ENCODE measurements at regions not wholly inside any gene's neighbourhood (a gene's known extent, or its start where the extent isn't known, plus 50 kb on each side); places are given as distances from the start of the nearest gene placed in this dataset.

GRCh38 chr11:25776238-25776637, 555.7 kb upstream of the ANO3 start:
- POLR2A ChIA-PET: no interaction called here
- H3K9me3 ChIP-seq (ENCODE audit: control insufficient read depth, insufficient read depth, low read depth, low read length): no peaks in the 10 kb centered on the region
- CTCF ChIA-PET: no interaction called here
- H3K27me3 ChIP-seq (ENCODE audit: control insufficient read depth, insufficient read depth, low read length): no peaks in the 10 kb centered on the region
- DNase-seq (ENCODE audit: low read depth, low spot score) (no peak), ATAC-seq (no peak)
- intact Hi-C loops (cut with micrococcal nuclease; ENCODE audit: unreplicated experiment) (no loop called here), in situ Hi-C loops (cut with HindIII; ENCODE audit: low pct_unique_long_range_greater_than_20kb, low sequenced_read_pairs) (no loop called here)
- H3K27ac ChIP-seq (ENCODE audit: low read length): no peak overlapping the region
- no peak overlapping the region for H3K4me3 ChIP-seq (ENCODE audit: low read depth in 2 of 2, low read length in 2 of 2)
- H3K4me1 ChIP-seq (ENCODE audit: control insufficient read depth, insufficient read depth, low read length): no peaks in the 10 kb centered on the region
- BruUV-seq (replicated peaks): no TSS peak
- H3K36me3 ChIP-seq (ENCODE audit: control insufficient read depth, insufficient read depth, low read length): no peaks in the 10 kb centered on the region
- TF ChIP-seq, protein P1, sequence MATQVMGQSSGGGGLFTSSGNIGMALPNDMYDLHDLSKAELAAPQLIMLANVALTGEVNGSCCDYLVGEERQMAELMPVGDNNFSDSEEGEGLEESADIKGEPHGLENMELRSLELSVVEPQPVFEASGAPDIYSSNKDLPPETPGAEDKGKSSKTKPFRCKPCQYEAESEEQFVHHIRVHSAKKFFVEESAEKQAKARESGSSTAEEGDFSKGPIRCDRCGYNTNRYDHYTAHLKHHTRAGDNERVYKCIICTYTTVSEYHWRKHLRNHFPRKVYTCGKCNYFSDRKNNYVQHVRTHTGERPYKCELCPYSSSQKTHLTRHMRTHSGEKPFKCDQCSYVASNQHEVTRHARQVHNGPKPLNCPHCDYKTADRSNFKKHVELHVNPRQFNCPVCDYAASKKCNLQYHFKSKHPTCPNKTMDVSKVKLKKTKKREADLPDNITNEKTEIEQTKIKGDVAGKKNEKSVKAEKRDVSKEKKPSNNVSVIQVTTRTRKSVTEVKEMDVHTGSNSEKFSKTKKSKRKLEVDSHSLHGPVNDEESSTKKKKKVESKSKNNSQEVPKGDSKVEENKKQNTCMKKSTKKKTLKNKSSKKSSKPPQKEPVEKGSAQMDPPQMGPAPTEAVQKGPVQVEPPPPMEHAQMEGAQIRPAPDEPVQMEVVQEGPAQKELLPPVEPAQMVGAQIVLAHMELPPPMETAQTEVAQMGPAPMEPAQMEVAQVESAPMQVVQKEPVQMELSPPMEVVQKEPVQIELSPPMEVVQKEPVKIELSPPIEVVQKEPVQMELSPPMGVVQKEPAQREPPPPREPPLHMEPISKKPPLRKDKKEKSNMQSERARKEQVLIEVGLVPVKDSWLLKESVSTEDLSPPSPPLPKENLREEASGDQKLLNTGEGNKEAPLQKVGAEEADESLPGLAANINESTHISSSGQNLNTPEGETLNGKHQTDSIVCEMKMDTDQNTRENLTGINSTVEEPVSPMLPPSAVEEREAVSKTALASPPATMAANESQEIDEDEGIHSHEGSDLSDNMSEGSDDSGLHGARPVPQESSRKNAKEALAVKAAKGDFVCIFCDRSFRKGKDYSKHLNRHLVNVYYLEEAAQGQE (IDR thresholded peaks at IDR 0.05; ENCODE audit: insufficient read depth in 1 of 2, low read depth in 2 of 2, low read length in 1 of 2): no peak
- no peak for TF ChIP-seq POLR2AphosphoS5 (IDR thresholded peaks at IDR 0.05; ENCODE audit: low read depth, low read length)
- TF ChIP-seq SIN3A (IDR thresholded peaks at IDR 0.05; ENCODE audit: borderline replicate concordance, insufficient read depth, low read depth, low read length): no peak
- no peak for TF ChIP-seq CTCF (IDR thresholded peaks at IDR 0.05)
- no peak for TF ChIP-seq TCF7L2 (IDR thresholded peaks at IDR 0.05; ENCODE audit: low read depth, low read length)

- Histone ChIP-seq H3K4me3 (ENCODE audit: low read depth in 2 of 2, low read length in 2 of 2) (no peak overlapping the region), H3K27me3 (ENCODE audit: control insufficient read depth, insufficient read depth, low read length) (no peaks in the 10 kb centered on the region), H3K36me3 (ENCODE audit: control insufficient read depth, insufficient read depth, low read length) (no peaks in the 10 kb centered on the region), H3K9me3 (ENCODE audit: control insufficient read depth, insufficient read depth, low read depth, low read length) (no peaks in the 10 kb centered on the region), H3K27ac (ENCODE audit: low read length) (no peak overlapping the region), H3K4me1 (ENCODE audit: control insufficient read depth, insufficient read depth, low read length) (no peaks in the 10 kb centered on the region)
- intact Hi-C loops (cut with micrococcal nuclease; ENCODE audit: unreplicated experiment) (no loop called here), in situ Hi-C loops (cut with HindIII; ENCODE audit: low pct_unique_long_range_greater_than_20kb, low sequenced_read_pairs) (no loop called here)
- CTCF ChIA-PET: no interaction called here
- POLR2A ChIA-PET: no interaction called here
- BruUV-seq (replicated peaks): no TSS peak
- DNase-seq (ENCODE audit: low read depth, low spot score): no peak
- no peak for ATAC-seq
- TF ChIP-seq TCF7L2 (IDR thresholded peaks at IDR 0.05; ENCODE audit: low read depth, low read length) (no peak), CTCF (IDR thresholded peaks at IDR 0.05) (no peak), SIN3A (IDR thresholded peaks at IDR 0.05; ENCODE audit: borderline replicate concordance, insufficient read depth, low read depth, low read length) (no peak), POLR2AphosphoS5 (IDR thresholded peaks at IDR 0.05; ENCODE audit: low read depth, low read length) (no peak)
- TF ChIP-seq, protein P1 (IDR thresholded peaks at IDR 0.05; ENCODE audit: insufficient read depth in 1 of 2, low read depth in 2 of 2, low read length in 1 of 2): no peak
Observed at GRCh38 chr11:25777343-25777742, 554.6 kb upstream of the ANO3 start.
